PC-3 (cell line): ENCODE measurements at regions not wholly inside any gene's neighbourhood (a gene's known extent, or its start where the extent isn't known, plus 50 kb on each side); places are given as distances from the start of the nearest gene placed in this dataset.

Experiments
- CTCF ChIP-seq: fragments of 300-600 bp; sonication (generic); conservative IDR thresholded peaks from 2 replicates; pipeline ENCODE4 v1.5.1; 2017; ENCODE audit warnings: antibody characterized with exemption, low read depth, mild to moderate bottlenecking, low read length
- EZH2 ChIP-seq: fragments of 300-600 bp; sonication (generic); IDR thresholded peaks from one replicate; pipeline ENCODE4 v1.6.1; 2017; ENCODE audit warnings: antibody characterized with exemption, mild to moderate bottlenecking, low read length; ENCODE audit not compliant: unreplicated experiment
- EZH2phosphoT487 ChIP-seq: fragments of 300-600 bp; sonication (generic); IDR thresholded peaks from 2 replicates; pipeline ENCODE4 v1.6.1; 2018; ENCODE audit warnings: mild to moderate bottlenecking, antibody characterized with exemption, low read length, borderline replicate concordance

- TF ChIP-seq CTCF, result no peak
- TF ChIP-seq EZH2, result no peak
- TF ChIP-seq EZH2phosphoT487, result no peak
Measured at GRCh38 chr10:29023678-29024077, 265.2 kb upstream of the LYZL1 start.
